ENCODE measurements at regions not wholly inside any gene's neighbourhood (a gene's known extent, or its start where the extent isn't known, plus 50 kb on each side); places are given as distances from the start of the nearest gene placed in this dataset.

- intact Hi-C loops (cut with micrococcal nuclease) = no loop called here
- WGBS (ENCODE audit: insufficient coverage) = 96% methylated on average over 17 of the region's 24 CpGs
- H3K9me3 ChIP-seq (ENCODE audit: control extremely low read depth in 1 of 3, control insufficient read depth in 2 of 3, insufficient read depth in 1 of 3, low read length in 2 of 3) = peaks cover 0 to 14% (median 0%) of the 10 kb centered on the region in 3 donors
- H3K9ac ChIP-seq (ENCODE audit: low read length) = no peak overlapping the region
- H2AFZ ChIP-seq (ENCODE audit: insufficient read depth, low read depth, low read length, poor library complexity, severe bottlenecking) = no peak overlapping the region
- no peaks in the 10 kb centered on the region for H3K79me2 ChIP-seq (ENCODE audit: control insufficient read depth, insufficient read depth, low read length)
- Mint-ChIP-seq H3K9me3 (ENCODE audit: insufficient read depth) (peaks cover 7% of the 10 kb centered on the region), H3K27me3 (no peaks in the 10 kb centered on the region), H3K4me3 (no peak overlapping the region), H3K4me1 (no peaks in the 10 kb centered on the region), H3K27ac (no peak overlapping the region)
- ChIA-PET POLR2A (no interaction called here), CTCF (no interaction called here)
- no peak overlapping the region for H3K27ac ChIP-seq (ENCODE audit: low read length in 2 of 2)
- TF ChIP-seq EZH2 (IDR thresholded peaks at IDR 0.05; ENCODE audit: borderline replicate concordance, insufficient read depth, low read depth, low read length, poor library complexity, severe bottlenecking) (no peak), CTCF (IDR thresholded peaks at IDR 0.05) (no peak)
- DNase-seq = no peak
- no peaks in the 10 kb centered on the region for H3K4me1 ChIP-seq (ENCODE audit: control insufficient read depth in 2 of 2, insufficient read depth in 2 of 2, low read length in 2 of 2)
- no peaks in the 10 kb centered on the region for H4K20me1 ChIP-seq (ENCODE audit: control insufficient read depth, insufficient read depth, low read length, poor library complexity, severe bottlenecking)
- no peaks in the 10 kb centered on the region for H3K27me3 ChIP-seq (replicated peaks in 1 of 4; ENCODE audit: control extremely low read depth in 1 of 4, control insufficient read depth in 3 of 4, insufficient read depth in 4 of 4, low read length in 3 of 4)
- H3K4me2 ChIP-seq (replicated peaks; ENCODE audit: low read depth, low read length, poor library complexity, severe bottlenecking) = no peak overlapping the region
- no peak for ATAC-seq (ENCODE audit: low read depth)
- H3K36me3 ChIP-seq (replicated peaks in 1 of 2; ENCODE audit: control extremely low read depth in 1 of 2, control insufficient read depth in 1 of 2, extremely low read depth in 1 of 2, insufficient read depth in 2 of 2, low read length in 1 of 2) = no peaks in the 10 kb centered on the region
- H3K4me3 ChIP-seq (ENCODE audit: control extremely low read depth in 1 of 5, extremely low read depth in 1 of 5, insufficient read depth in 1 of 5, low read depth in 2 of 5, low read length in 4 of 5) = no peak overlapping the region
Measured at GRCh38 chr4:96126227-96126626, 286.3 kb downstream of the PDHA2 start.

- Histone ChIP-seq H3K27ac (ENCODE audit: low read length in 2 of 2) (no peak overlapping the region), H3K4me2 (replicated peaks; ENCODE audit: low read depth, low read length, poor library complexity, severe bottlenecking) (no peak overlapping the region), H3K9ac (ENCODE audit: low read length) (no peak overlapping the region), H3K79me2 (ENCODE audit: control insufficient read depth, insufficient read depth, low read length) (no peaks in the 10 kb centered on the region), H2AFZ (ENCODE audit: insufficient read depth, low read depth, low read length, poor library complexity, severe bottlenecking) (no peak overlapping the region), H4K20me1 (ENCODE audit: control insufficient read depth, insufficient read depth, low read length, poor library complexity, severe bottlenecking) (no peaks in the 10 kb centered on the region), H3K9me3 (ENCODE audit: control extremely low read depth in 1 of 3, control insufficient read depth in 2 of 3, insufficient read depth in 1 of 3, low read length in 2 of 3) (peaks cover 0 to 3% (median 0%) of the 10 kb centered on the region in 3 donors), H3K4me1 (ENCODE audit: control insufficient read depth in 2 of 2, insufficient read depth in 2 of 2, low read length in 2 of 2) (no peaks in the 10 kb centered on the region), H3K4me3 (ENCODE audit: control extremely low read depth in 1 of 5, extremely low read depth in 1 of 5, insufficient read depth in 1 of 5, low read depth in 2 of 5, low read length in 4 of 5) (no peak overlapping the region), H3K36me3 (replicated peaks in 1 of 2; ENCODE audit: control extremely low read depth in 1 of 2, control insufficient read depth in 1 of 2, extremely low read depth in 1 of 2, insufficient read depth in 2 of 2, low read length in 1 of 2) (no peaks in the 10 kb centered on the region), H3K27me3 (replicated peaks in 1 of 4; ENCODE audit: control extremely low read depth in 1 of 4, control insufficient read depth in 3 of 4, insufficient read depth in 4 of 4, low read length in 3 of 4) (no peaks in the 10 kb centered on the region)
- no peak for TF ChIP-seq EZH2 (IDR thresholded peaks at IDR 0.05; ENCODE audit: borderline replicate concordance, insufficient read depth, low read depth, low read length, poor library complexity, severe bottlenecking)
- TF ChIP-seq CTCF (IDR thresholded peaks at IDR 0.05) = no peak
- ATAC-seq (ENCODE audit: low read depth) (no peak), DNase-seq (no peak)
- intact Hi-C loops (cut with micrococcal nuclease) = no loop called here
- Mint-ChIP-seq H3K9me3 (ENCODE audit: insufficient read depth) (peaks cover 3% of the 10 kb centered on the region), H3K27ac (no peak overlapping the region), H3K4me1 (no peaks in the 10 kb centered on the region), H3K27me3 (no peaks in the 10 kb centered on the region), H3K4me3 (no peak overlapping the region)
- POLR2A ChIA-PET = no interaction called here
- CTCF ChIA-PET = no interaction called here
- WGBS (ENCODE audit: insufficient coverage) = 62% methylated on average over 1 of the region's 1 CpG
Measured at GRCh38 chr4:96131186-96131585, 291.3 kb downstream of the PDHA2 start.
